Epithelial cell of esophagus (primary cell): ENCODE measurements at regions not wholly inside any gene's neighbourhood (a gene's known extent, or its start where the extent isn't known, plus 50 kb on each side); places are given as distances from the start of the nearest gene placed in this dataset.

Source experiments
- DNase-seq: peaks from one replicate; pipeline ENCODE4 v3.0.0; 2010; ENCODE audit warnings: low read depth
- H3K4me3 ChIP-seq: 2 replicates; pipeline ENCODE4 v1.5.1; 2011; ENCODE audit warnings: mild to moderate bottlenecking, low read length, control low read depth
- TF ChIP-seq, protein P1 (sequence below): IDR thresholded peaks from 2 replicates; pipeline ENCODE4 v1.5.1; 2011; ENCODE audit warnings: low read depth, mild to moderate bottlenecking, low read length, control low read depth, inconsistent platforms; ENCODE audit not compliant: insufficient read depth; ENCODE audit errors: missing control alignments

DNA sequence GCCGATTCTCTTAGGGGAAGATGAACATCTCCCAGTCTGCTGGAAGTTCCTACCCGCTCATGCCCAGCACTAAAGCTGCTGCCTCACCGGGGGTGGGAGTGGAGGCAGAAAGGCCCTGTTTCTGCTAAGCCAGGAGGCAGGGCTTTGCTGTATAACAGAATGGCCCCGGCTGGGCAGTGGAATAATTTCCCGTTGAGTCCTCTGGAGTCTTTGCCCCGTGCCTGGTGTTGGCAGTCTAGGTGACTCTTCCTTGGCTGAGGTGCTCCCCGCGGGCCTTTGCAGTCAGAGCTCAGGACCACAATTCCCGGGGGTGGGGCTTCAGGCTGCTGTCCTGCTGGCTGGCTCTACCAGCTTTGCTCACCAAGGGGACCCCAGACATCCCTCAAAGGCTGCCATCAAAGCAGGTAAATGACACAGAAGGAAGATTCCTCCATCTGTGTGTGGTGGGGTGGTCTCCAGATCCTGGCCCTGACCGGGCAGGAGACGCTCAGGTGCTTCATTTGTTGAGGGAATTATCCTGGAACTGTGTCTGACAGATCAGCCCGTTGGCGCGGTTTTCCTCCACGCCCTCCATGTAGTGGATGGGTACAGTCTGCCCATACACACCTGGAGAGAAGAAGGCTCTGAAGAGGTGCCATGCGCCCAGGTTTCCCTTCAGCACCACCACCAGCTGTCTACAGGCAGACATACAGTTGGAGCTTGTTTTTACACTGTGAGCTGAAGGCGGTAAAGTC, 209.9 kb downstream of the TEX29 start:
- TF ChIP-seq, protein P1, sequence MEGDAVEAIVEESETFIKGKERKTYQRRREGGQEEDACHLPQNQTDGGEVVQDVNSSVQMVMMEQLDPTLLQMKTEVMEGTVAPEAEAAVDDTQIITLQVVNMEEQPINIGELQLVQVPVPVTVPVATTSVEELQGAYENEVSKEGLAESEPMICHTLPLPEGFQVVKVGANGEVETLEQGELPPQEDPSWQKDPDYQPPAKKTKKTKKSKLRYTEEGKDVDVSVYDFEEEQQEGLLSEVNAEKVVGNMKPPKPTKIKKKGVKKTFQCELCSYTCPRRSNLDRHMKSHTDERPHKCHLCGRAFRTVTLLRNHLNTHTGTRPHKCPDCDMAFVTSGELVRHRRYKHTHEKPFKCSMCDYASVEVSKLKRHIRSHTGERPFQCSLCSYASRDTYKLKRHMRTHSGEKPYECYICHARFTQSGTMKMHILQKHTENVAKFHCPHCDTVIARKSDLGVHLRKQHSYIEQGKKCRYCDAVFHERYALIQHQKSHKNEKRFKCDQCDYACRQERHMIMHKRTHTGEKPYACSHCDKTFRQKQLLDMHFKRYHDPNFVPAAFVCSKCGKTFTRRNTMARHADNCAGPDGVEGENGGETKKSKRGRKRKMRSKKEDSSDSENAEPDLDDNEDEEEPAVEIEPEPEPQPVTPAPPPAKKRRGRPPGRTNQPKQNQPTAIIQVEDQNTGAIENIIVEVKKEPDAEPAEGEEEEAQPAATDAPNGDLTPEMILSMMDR = no peak
- no peak overlapping the region for H3K4me3 ChIP-seq
- DNase-seq = no peak

DNA sequence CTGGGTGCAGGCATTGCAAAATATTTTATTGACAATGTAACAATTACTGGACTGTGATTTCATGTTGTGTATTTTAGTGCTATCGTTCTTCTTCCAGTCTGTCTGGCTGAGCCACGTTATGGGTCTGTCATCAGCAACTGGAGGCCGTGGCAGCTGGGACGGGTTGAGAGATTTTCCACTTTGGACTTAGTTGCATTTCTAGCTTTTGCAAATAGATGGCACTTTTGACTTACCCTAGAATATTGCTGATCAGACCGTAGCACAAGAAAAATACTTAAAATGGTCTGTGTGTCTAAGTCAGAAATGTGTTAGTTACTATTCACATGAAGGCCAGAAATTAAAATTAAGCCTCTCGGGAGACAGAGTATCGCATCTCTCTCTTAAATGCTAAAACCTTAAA, 211.1 kb downstream of the TEX29 start:
- TF ChIP-seq, protein P1 = no peak
- no peak for DNase-seq
- H3K4me3 ChIP-seq = no peak overlapping the region

DNA sequence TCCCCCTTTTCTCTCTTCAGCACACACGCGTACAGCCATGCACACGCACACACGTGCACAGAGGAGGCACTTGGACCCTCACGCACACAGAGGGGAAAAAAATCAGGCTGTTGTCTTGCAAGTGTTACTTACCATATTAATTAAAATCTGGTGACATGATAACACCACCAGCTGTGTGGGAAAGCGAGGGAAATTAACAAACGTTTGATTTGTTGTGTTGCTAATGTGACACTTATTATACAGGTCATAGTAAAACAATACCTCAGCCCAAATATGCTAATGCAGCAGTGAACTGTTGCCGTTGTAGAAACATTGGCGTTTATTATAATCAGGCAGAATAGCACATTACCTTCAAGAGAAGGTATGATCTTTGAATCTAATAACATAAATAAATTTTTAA, 211.7 kb downstream of the TEX29 start:
- TF ChIP-seq, protein P1 = no peak
- no peak for DNase-seq
- H3K4me3 ChIP-seq = no peak overlapping the region

DNA sequence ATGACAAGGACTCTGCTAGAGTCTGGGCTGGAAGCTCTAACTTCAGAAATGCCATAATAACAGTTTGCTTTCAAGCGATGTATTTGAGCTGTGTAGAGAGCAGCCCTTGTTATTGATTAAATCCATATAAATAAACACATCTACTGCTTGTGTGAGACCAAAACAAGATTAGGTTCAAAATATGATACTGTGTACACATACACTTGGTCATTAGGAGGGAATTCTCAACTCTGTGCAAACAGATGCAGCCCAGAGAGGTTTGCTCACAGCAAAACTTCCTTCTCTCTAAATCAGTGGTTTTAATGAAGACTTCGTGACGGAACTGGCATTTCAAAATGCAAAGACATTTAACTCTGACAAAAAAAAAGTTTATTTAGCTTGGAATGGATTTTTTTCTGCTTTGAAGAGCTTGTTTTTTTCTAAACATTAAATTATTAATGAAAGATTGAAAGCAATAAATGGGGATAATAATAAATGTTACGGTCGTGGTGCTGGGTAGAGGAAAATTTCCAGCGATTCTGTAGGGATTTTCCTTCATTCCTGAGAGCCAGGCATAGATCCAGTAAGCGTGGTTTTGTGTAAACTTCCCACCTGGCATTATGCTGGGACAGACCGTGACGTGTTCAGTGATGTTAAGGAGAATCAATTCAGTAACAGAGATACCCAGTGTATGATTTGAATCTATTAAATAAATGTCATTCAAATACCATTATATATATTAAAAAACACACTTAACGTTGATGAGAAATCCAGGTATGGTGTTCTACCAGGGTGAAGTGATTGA, 213.7 kb downstream of the TEX29 start:
- DNase-seq = no peak
- TF ChIP-seq, protein P1 = no peak

DNA sequence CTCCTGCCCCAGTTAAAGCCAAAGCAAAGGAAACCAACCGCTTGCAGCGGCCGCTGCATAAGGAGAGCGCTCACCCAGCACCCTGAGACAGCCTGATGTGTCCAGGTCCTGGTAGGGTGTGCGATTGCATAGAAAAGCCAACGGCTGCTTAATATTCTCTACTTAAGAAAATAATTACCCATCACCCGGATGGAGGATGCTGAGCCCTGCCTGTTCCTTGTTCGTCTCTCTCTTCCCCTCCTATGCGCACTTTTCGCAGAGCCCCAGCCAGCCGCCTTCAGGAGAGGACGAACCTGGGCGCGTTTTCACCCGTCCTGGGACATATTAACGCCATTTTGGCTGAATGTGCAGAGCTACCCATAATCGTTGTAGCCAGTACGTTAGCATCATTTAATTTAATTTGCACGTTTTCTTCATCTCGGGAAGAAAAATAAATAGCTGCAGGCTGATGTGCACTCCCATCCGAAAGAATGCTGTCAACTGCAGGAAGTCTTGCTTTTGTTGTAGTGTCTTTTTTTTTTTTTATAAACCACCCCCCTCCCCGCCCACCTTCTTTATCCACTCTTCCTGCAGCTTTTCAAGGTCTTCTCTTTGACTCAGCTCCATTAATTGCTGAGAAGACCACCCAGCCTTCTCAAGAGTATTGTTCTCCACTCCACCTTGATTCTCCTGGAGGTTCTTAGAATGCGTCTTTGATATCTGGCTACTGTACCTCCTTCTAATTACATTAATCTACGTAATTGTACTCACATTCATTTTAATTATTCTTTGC, 214.5 kb downstream of the TEX29 start:
- no peak overlapping the region for H3K4me3 ChIP-seq
- TF ChIP-seq, protein P1 = no peak
- DNase-seq = no peak

More for the DNA sequence above, 213.7 kb downstream of the TEX29 start:
- H3K4me3 ChIP-seq = no peak overlapping the region

DNA sequence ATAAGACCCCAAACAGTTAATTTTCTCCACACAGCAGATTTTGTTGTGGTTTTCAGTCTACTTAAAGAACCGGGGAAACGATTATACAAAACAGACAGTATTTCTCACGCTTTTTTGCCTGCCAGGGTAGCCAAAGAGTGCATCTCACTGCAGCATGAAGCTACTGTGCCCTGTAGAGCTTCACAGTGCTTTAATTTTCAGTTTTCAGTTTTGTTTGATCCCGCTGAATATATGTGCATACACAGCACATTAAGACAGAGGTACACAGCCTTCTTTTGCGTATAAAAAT, 215.0 kb downstream of the TEX29 start:
- no peak overlapping the region for H3K4me3 ChIP-seq
- DNase-seq = no peak
- TF ChIP-seq, protein P1 = no peak
